ENCODE measurements at regions not wholly inside any gene's neighbourhood (a gene's known extent, or its start where the extent isn't known, plus 50 kb on each side); places are given as distances from the start of the nearest gene placed in this dataset.

GRCh38 chr5:57004800-57005199 is 52.9 kb upstream of the MIER3 start:
- TF ChIP-seq POLR2AphosphoS5 (IDR thresholded peaks at IDR 0.05; ENCODE audit: low read depth, low read length) (no peak), SIN3A (IDR thresholded peaks at IDR 0.05; ENCODE audit: borderline replicate concordance, insufficient read depth, low read length) (no peak), REST (IDR thresholded peaks at IDR 0.05; ENCODE audit: insufficient read depth in 1 of 2, low read depth in 2 of 2, low read length in 2 of 2) (no peak), TAF1 (IDR thresholded peaks at IDR 0.05; ENCODE audit: borderline replicate concordance, insufficient read depth, low read length) (no peak), FOXP2 (optimal IDR thresholded peaks at IDR 0.05; ENCODE audit: borderline replicate concordance, extremely low read depth, extremely low read length, insufficient read depth) (no peak)

Measured in PFSK-1 (cell line).